ENCODE measurements at regions not wholly inside any gene's neighbourhood (a gene's known extent, or its start where the extent isn't known, plus 50 kb on each side); places are given as distances from the start of the nearest gene placed in this dataset.

- intact Hi-C loops (cut with DNase I): no loop called here
- Histone ChIP-seq H3K27ac (no peak overlapping the region), H3K4me1 (no peaks in the 10 kb centered on the region), H3K27me3 (ENCODE audit: insufficient read depth in 3 of 3, low read length in 2 of 3) (peaks cover 0 to 3% (median 0%) of the 10 kb centered on the region in 3 donors), H3K9me3 (no peaks in the 10 kb centered on the region), H3K4me3 (no peak overlapping the region), H3K36me3 (ENCODE audit: insufficient read depth in 1 of 2, low read depth in 1 of 2) (no peaks in the 10 kb centered on the region)
- TF ChIP-seq, protein P1, sequence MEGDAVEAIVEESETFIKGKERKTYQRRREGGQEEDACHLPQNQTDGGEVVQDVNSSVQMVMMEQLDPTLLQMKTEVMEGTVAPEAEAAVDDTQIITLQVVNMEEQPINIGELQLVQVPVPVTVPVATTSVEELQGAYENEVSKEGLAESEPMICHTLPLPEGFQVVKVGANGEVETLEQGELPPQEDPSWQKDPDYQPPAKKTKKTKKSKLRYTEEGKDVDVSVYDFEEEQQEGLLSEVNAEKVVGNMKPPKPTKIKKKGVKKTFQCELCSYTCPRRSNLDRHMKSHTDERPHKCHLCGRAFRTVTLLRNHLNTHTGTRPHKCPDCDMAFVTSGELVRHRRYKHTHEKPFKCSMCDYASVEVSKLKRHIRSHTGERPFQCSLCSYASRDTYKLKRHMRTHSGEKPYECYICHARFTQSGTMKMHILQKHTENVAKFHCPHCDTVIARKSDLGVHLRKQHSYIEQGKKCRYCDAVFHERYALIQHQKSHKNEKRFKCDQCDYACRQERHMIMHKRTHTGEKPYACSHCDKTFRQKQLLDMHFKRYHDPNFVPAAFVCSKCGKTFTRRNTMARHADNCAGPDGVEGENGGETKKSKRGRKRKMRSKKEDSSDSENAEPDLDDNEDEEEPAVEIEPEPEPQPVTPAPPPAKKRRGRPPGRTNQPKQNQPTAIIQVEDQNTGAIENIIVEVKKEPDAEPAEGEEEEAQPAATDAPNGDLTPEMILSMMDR (IDR thresholded peaks at IDR 0.05): no peak
- 58 to 66% (median 62%) methylated on average over 3 of the region's 3 CpGs for WGBS, 3 donors
- DNase-seq (no peak), ATAC-seq (no peak)
Observed at GRCh38 chr12:118816296-118816695, 165.0 kb upstream of the SRRM4 start.

GRCh38 chr12:118821386-118821925, 159.9 kb upstream of the SRRM4 start:
- intact Hi-C loops (cut with DNase I): no loop called here
- H3K4me1 ChIP-seq: no peaks in the 10 kb centered on the region
- H3K9me3 ChIP-seq: no peaks in the 10 kb centered on the region
- ATAC-seq (no peak), DNase-seq (no peak)
- no peaks in the 10 kb centered on the region for H3K36me3 ChIP-seq (ENCODE audit: insufficient read depth in 1 of 2, low read depth in 1 of 2)
- WGBS, 3 donors: 75 to 81% (median 80%) methylated on average over 5 of the region's 5 CpGs
- H3K4me3 ChIP-seq: no peak overlapping the region
- H3K27ac ChIP-seq: no peak overlapping the region
- TF ChIP-seq, protein P1 (IDR thresholded peaks at IDR 0.05): no peak
- peaks cover 0 to 2% (median 0%) of the 10 kb centered on the region in 3 donors for H3K27me3 ChIP-seq (ENCODE audit: insufficient read depth in 3 of 3, low read length in 2 of 3)

- TF ChIP-seq, protein P1 (IDR thresholded peaks at IDR 0.05): no peak
- Histone ChIP-seq H3K36me3 (ENCODE audit: insufficient read depth in 1 of 2, low read depth in 1 of 2) (no peaks in the 10 kb centered on the region), H3K27me3 (ENCODE audit: insufficient read depth in 3 of 3, low read length in 2 of 3) (peaks cover 0 to 2% (median 0%) of the 10 kb centered on the region in 3 donors), H3K9me3 (no peaks in the 10 kb centered on the region), H3K4me3 (no peak overlapping the region), H3K27ac (no peak overlapping the region), H3K4me1 (no peaks in the 10 kb centered on the region)
- 33 to 52% (median 38%) methylated on average over 3 of the region's 3 CpGs for WGBS, 3 donors
- ATAC-seq (no peak), DNase-seq (no peak)
- intact Hi-C loops (cut with DNase I): no loop called here
Observed at GRCh38 chr12:118822512-118822911, 158.8 kb upstream of the SRRM4 start.

DNA sequence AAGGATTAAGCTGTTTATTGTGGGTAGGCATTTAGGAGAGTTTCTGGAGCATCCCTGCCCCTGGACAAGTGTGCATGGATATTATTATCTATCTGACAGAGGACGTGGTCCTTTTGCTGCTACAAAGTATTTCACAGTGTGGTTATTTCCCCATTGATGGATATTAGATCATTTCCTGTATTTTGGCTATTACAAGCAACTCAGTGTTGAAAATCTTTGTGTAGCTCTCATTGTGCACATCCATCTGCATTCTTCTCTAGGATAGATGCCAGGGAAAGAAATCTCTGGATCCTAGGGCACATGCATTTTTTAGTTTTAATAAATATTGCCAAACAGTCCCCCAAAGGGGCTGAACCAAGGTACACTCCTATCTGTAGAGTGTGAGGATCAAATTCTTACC, 154.3 kb upstream of the SRRM4 start:
- intact Hi-C loops (cut with DNase I): no loop called here
- H3K4me3 ChIP-seq: no peak overlapping the region
- H3K9me3 ChIP-seq: no peaks in the 10 kb centered on the region
- 3 to 16% (median 15%) methylated on average over 1 of the region's 1 CpG for WGBS, 3 donors
- H3K4me1 ChIP-seq: no peaks in the 10 kb centered on the region
- H3K27ac ChIP-seq: no peak overlapping the region
- no peaks in the 10 kb centered on the region for H3K36me3 ChIP-seq (ENCODE audit: insufficient read depth in 1 of 2, low read depth in 1 of 2)
- TF ChIP-seq, protein P1 (IDR thresholded peaks at IDR 0.05): no peak
- H3K27me3 ChIP-seq (ENCODE audit: insufficient read depth in 3 of 3, low read length in 2 of 3): peaks cover 0 to 2% (median 0%) of the 10 kb centered on the region in 3 donors
- DNase-seq (no peak), ATAC-seq (no peak)

GRCh38 chr12:118827606-118828005, 153.7 kb upstream of the SRRM4 start:
- Histone ChIP-seq H3K4me3 (no peak overlapping the region), H3K27ac (no peak overlapping the region), H3K9me3 (no peaks in the 10 kb centered on the region), H3K27me3 (ENCODE audit: insufficient read depth in 3 of 3, low read length in 2 of 3) (no peaks in the 10 kb centered on the region), H3K4me1 (no peaks in the 10 kb centered on the region), H3K36me3 (ENCODE audit: insufficient read depth in 1 of 2, low read depth in 1 of 2) (no peaks in the 10 kb centered on the region)
- TF ChIP-seq, protein P1 (IDR thresholded peaks at IDR 0.05): no peak
- 46 to 54% (median 48%) methylated on average over 6 of the region's 6 CpGs for WGBS, 3 donors
- ATAC-seq (no peak), DNase-seq (no peak)
- intact Hi-C loops (cut with DNase I): no loop called here

All from psoas muscle (tissue), 7 donors.